C4-2B (cell line): ENCODE measurements at regions not wholly inside any gene's neighbourhood (a gene's known extent, or its start where the extent isn't known, plus 50 kb on each side); places are given as distances from the start of the nearest gene placed in this dataset.
"Not testable (repeated sequence)": the region's sequence is repeated elsewhere in the genome, so short reads cannot be mapped to it uniquely, and the experiment has no call there.

Source experiments
- H3K27ac ChIP-seq: fragments of 450-650 bp; 2 replicates; pipeline ENCODE4 v1.5.1; 2017
- ZFX ChIP-seq: fragments of 450-650 bp; IDR thresholded peaks from 2 replicates; pipeline ENCODE4 v1.6.1; 2017
- TF ChIP-seq, protein P1 (sequence below): fragments of 450-650 bp; conservative IDR thresholded peaks from 2 replicates; pipeline ENCODE4 v1.5.1; 2017; ENCODE audit warnings: mild to moderate bottlenecking

DNA sequence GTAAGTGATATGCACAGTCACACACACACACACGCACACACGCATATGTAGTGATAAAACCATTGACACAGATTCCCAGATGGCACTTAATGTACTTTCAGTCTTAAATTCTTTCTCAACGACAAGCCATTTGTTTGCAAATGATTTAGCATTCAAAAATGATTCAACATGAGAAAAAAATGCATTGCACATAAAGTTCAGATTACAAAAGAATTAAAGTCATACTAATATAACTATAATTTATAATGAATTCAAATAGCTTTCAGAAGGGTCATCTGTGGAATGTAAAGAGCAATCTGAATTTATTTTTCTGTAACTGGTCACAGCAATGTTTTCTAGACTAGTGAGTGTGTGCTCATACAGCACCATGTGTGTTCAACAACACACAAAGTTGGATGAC lies 521.6 kb upstream of the ZNF337 start:
- no peak for TF ChIP-seq ZFX
- TF ChIP-seq, protein P1, sequence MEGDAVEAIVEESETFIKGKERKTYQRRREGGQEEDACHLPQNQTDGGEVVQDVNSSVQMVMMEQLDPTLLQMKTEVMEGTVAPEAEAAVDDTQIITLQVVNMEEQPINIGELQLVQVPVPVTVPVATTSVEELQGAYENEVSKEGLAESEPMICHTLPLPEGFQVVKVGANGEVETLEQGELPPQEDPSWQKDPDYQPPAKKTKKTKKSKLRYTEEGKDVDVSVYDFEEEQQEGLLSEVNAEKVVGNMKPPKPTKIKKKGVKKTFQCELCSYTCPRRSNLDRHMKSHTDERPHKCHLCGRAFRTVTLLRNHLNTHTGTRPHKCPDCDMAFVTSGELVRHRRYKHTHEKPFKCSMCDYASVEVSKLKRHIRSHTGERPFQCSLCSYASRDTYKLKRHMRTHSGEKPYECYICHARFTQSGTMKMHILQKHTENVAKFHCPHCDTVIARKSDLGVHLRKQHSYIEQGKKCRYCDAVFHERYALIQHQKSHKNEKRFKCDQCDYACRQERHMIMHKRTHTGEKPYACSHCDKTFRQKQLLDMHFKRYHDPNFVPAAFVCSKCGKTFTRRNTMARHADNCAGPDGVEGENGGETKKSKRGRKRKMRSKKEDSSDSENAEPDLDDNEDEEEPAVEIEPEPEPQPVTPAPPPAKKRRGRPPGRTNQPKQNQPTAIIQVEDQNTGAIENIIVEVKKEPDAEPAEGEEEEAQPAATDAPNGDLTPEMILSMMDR, result no peak

DNA sequence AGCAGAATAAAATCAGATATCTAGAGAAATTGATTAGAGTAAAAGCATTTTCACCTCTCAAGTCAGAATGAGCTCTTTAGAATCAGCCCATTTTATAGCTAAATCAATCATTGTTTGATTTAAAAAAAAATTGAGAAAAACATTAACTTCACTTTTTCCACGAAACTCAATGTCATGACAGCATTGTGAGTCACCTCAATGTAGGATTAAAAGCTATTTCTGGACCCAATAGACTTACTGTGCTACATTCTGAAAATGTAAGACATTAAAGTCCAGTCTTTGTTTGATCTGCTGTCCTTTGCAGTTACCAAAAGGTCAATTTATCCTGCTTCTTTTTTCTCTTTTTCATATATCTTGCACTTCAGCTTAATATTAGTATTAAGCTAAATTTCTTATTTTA lies 519.4 kb upstream of the ZNF337 start:
- TF ChIP-seq ZFX, result no peak
- TF ChIP-seq, protein P1, result no peak
- no peak overlapping the region for H3K27ac ChIP-seq

More for the DNA sequence above, 521.6 kb upstream of the ZNF337 start:
- H3K27ac ChIP-seq, result no peak overlapping the region

- TF ChIP-seq, protein P1, result no peak
- TF ChIP-seq ZFX, result no peak
- H3K27ac ChIP-seq, result no peak overlapping the region
Measured at GRCh38 chr20:26214991-26215390, 518.3 kb upstream of the ZNF337 start.

- no peak overlapping the region for H3K27ac ChIP-seq
- TF ChIP-seq, protein P1, result no peak
- no peak for TF ChIP-seq ZFX
Measured at GRCh38 chr20:26209171-26209941, 512.7 kb upstream of the ZNF337 start.

- H3K27ac ChIP-seq, result no peak overlapping the region
- TF ChIP-seq, protein P1, result no peak
- TF ChIP-seq ZFX, result no peak
Measured at GRCh38 chr20:26208296-26209091, 511.8 kb upstream of the ZNF337 start.

DNA sequence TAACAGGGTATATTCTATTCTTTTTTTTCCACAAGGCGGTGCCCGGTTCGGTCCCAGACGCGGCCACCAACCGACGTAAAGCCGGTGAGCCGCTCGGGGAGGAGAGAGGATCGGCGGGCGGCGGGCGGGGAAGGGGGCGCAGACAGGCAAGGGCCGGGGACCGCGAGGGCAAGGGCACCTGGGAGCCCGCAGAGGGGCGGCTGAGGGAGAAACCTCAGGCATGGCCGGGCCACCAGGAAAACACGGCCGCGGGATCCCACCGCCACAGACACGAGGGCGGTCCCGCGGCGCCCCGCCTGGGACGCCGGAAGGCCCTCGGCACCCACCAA lies 511.3 kb upstream of the ZNF337 start:
- H3K27ac ChIP-seq, result not testable (repeated sequence)

GRCh38 chr20:26207237-26207966 lies 510.7 kb upstream of the ZNF337 start:
- TF ChIP-seq, protein P1, result no peak
- no peak for TF ChIP-seq ZFX
- H3K27ac ChIP-seq, result no peak overlapping the region
